GM21447 (cell line): ENCODE measurements at regions not wholly inside any gene's neighbourhood (a gene's known extent, or its start where the extent isn't known, plus 50 kb on each side); places are given as distances from the start of the nearest gene placed in this dataset.

Experiments
- ATAC-seq: cut with Tn5 transposase; IDR thresholded peaks from one replicate; pipeline ENCODE4 v1.9.1; 2021; ENCODE audit not compliant: unreplicated experiment

DNA sequence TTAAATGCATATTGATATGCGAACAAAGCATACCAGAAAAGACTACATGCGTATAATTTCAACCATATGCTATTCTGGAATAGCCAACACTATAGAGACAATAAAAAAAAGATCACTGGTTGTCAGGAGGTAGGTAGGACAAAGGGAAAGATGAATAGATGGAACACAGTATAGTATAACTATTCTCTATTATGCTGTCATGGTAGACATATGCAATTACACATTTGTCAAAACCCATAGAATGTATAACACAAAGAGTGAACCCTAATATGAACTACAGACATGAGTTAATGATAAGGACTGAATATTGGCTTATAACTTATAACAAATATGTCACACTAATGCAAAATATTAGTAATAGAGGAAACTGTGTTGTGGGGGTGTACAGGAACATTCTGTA is 460.8 kb downstream of the TAF11L14 start:
- no peak for ATAC-seq

DNA sequence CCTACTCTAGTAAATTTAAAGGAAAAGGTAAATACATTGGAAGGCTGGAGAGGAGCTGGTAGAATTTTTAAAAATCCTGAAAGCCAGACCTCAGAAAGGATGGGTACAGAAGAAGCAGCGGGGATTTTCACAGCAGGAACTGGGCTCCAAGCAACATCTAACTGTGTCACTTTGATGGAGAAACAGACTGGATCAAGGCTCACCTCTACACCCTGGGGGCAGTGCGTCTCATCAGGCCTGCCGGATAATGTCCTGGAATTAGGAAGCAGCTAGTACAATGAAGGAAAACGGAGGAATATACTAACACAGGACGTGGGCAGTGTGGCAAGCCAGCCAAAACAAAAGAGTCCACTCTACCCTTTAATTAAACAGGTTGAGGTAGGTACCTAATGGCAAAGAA is 463.6 kb downstream of the TAF11L14 start:
- ATAC-seq, result no peak

DNA sequence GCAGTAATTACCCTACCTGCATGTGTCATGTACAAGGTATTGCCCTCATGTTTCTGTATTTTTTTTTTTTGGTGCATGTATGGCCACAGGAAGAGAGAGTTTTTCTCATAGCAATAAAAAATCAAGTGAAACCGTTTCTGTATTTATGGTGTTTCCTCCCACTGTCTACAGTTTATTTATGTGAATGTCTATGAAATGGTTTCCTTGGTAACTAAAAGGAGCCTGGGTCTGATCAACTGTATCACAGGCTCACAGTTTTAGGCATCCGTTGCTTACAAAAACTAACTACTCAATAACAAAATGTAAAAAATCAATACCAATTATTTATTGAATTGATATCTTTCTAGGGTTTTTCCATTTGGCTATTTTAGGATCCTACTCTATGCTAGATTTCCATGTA is 464.4 kb downstream of the TAF11L14 start:
- ATAC-seq, result no peak

DNA sequence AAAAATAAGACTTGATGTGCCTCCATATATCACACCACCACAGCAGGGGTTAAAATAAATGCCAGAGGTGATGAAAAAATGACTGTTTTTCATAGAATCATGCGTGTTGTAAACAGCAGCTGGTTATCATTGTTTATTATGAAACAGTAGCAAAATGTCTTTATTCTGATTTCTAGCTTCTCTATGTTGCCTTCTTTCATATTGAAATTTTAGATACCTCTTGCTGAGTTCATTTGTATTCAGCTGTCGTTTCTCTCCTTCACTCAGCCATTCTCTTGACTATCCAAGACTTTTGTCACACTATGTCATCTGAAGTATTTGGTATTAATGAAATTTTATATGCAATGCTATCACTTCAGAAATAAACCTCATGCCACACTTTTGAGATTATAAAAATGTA is 465.0 kb downstream of the TAF11L14 start:
- no peak for ATAC-seq

DNA sequence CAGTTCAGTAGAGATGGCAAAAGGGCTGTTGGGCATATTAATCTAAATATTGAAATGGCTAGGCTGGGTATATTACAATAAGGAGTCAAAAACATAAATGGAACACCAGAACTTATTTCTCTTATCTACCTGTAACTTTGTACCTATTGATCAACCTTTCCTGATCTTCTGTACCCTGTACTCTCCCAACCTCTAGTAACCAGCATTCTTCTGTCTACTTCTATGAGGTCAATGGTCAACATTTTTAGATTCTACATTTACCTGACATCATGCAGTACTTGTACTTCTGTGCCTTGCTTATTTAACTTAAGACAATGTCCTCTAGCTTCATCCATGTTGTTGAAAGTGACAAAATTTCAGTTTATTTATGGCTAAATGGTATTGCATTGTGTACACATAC is 467.3 kb downstream of the TAF11L14 start:
- ATAC-seq, result no peak

DNA sequence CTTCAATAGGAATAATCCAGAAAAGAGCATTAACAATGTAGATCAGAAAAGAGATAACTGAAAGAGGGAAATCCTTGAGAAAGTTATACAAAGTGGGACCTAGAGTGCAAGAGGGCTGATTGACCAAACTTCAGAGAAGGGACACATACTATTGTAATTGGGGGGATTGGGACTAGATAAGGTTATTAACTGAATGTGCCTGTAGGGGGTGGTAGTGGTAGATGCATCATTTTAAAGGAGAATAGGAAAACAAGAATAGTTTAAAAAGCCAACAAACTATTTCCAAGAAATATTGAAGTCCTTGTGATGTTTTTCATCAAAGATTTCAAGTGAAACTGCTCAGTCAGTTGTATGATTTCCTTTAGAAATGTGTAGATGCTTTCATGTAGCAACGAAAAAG is 468.5 kb downstream of the TAF11L14 start:
- no peak for ATAC-seq

DNA sequence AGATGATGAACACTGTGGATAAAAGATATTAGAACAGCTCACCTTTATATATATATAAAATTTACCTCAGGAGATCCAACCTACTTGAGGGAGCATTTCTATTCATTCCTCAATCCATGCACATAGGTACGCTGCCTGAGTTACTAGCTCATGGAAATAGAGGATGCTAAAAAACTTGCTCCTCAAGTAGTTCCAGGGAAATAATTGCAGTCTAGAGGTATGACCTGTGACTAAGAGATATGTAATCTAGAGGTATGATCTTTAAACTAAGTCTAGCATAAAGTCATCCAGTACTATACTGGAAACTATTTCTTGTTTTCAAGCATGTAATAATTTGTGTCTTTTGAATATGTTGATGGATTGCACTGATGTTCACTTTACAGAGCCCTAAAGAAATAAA is 471.2 kb downstream of the TAF11L14 start:
- no peak for ATAC-seq

DNA sequence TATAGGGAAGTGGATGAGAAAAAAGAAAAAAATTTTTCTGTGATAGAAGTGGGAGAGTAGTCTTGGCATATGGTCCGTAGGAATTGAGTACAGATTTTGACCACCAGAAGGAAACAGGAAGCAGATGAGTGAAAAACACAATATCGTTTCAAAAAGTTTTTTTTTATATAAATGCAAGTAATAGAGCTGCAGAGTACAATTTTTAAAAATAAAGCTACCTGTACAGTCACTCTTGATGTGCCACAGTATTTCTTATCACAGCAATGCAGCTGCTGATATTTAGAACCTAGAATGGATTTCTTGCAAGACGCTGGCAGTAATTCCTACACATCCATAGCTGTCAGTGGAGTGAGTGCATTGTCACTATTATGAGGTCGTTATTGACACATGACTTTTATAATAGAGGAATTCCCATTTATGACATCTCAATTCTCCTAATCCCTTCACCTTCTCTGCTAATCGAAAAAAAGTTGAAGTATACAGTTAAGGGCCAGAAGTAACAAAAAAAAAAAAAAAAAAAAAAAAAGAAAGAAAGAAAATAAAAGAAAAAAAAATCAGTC is 477.7 kb downstream of the TAF11L14 start:
- no peak for ATAC-seq

DNA sequence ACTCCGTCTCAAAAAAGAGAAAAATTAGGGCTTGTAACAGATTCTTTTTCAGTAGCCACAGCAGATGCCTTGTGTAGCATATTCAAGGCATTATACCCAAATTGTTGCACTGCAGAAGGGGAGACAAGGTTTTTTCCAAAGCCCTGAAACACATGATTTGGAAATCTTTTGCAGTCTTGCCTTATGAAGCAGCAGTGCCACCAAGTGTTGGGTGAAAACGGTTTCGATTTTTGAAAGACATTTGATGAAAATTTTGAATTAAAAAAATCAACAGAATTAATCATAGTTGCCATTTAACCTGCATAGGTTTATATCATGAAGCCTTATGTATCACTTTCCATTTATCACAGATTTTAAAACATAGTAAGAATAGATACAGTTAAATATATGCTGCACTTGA is 479.5 kb downstream of the TAF11L14 start:
- ATAC-seq, result no peak

DNA sequence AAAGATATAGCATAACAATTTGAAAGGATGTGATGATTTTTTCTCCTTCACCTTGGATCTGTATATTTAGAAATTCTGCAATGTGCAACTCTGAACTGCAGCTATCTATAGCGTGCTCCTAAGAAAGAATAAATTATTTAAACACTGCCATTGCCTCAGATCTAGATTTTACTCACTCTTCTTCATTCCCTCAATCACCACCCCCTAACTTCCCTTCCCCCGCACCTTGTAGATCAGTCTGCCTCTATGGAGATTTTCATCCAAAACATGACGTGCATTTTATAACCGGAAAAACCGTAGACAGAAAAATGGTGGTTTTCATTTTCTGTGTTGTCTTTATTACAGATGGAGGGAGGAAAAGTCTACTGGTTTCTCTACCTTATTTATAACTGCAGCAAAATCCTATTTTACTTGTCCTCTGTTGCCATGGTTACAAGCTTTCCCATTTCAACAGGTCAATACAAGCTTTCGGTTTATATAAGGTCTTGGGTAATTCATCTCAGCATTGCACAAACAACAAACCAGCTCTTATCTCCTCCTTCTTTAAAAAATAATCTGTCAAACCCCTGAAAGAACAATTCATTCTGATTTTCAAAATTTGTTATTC is 480.0 kb downstream of the TAF11L14 start:
- ATAC-seq, result no peak

DNA sequence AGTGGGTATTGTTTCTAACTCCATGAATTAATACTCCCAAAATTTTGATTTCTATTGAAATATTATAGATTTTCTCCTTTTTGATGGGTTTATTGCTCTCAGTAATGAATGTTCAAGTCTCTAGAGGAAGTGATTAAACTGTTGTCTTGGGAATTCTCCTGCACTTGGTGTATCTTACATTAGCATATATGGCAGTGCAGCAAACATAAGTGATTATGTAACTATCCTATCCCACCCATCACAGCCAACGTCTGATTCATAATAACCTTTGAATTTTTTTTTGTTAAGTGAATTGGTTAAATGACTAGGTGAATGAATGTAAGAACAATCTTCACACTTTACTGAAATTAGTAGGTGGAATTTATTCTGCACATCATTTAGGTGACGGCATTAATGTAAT is 483.7 kb downstream of the TAF11L14 start:
- no peak for ATAC-seq

DNA sequence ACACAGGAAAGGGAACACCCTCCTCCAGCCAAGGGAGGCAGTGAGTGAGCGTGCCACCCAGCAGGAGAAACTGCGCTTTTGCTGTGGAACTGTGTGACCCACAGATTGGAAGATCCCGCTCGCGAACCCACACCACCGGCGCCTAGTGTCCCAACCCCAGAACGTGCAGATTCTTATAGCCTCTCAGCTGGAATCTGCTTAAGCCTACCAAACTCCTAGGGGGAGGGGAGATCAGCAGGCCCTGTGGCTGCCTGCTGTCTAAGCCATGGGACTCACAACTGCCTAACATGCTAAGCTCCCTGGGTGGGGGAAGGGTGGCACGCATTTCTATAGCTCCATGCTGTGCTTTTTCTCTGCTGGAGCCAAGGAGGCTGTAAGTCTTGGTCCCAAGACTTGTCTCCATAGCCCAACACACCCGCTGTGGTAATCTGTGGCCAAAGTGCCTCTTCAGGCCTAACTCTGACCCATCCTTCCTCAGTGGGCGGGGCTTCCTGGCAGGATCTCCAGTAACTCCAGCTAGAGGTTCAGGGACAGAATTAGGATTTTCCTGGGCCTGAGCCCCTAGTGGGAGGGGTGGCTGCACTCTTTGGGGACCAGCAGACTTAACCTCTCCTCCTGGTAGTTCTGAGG is 485.0 kb downstream of the TAF11L14 start:
- no peak for ATAC-seq

DNA sequence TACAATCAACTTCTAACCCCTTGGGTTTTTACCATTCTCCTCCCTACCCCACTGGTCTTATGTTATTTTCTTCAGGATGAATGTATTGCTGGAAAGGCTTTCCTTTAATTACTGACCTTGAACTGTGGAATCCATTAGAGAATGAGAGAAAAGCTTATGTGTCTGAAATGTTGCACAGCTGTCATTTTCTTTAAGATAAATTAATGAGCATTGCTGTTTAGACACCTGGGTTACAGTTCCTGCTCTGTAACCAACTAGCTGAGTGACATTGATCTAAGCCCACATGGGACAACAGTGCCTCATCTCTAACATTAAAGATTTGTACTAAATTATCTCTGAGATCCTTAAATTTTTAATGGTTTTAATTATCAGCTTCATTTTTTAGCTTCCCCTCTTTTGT is 507.0 kb downstream of the TAF11L14 start:
- no peak for ATAC-seq

DNA sequence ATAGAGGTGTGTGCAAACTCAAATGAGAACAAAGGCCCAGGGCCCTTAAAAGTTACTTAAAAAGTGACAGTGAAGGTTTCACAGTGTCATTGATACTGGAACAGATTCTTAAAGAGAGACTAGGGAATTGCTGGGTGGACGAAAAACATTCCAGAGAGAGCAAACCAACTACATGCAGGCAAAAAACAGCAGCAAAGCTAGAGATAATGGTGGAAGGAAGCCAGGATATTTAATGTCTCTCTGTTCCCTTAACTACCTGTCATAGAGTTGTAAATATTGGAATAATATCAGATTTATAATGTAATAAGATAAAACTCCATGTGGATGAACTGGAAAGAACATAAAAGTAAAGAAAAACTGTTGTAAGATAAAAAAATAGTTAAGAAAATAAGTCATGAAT is 508.6 kb downstream of the TAF11L14 start:
- no peak for ATAC-seq

DNA sequence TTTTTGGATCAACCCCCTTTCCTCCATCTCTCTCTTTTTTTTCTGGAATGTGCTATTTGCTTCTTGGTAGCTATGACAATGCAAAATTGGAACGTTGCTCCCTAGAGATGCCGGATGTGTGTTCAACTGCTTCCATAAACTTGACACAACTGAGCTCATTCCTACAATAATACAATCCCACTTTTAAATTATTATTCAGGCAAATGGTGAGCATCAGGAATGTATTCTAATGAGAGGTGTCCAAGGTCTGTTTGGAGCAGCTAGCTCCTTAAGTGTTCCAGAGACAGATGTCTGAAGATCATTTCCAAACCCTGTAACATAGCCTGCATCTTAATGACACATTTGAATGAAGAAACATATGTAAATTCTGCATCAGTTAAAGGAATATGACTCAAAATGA is 518.4 kb downstream of the TAF11L14 start:
- ATAC-seq, result no peak

DNA sequence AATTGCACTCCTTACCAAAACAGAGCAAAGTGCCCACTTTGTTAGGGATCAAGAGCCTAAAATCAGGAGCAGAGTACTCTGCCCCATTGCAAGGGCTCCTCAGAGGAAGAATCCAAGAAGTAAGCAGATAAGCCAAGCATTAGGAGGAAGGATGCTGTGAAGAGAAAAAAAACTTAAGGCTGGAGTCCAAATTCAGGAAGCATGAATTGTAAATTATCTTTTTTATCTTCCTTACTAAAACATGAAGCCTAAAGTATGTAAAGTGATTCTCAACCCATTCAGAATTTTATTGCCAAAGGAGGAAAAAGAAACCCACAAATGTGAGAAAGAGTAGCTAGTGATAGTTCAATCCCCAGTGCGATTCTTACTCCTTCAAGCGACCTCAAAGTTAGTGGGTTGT is 523.9 kb downstream of the TAF11L14 start:
- ATAC-seq, result no peak

DNA sequence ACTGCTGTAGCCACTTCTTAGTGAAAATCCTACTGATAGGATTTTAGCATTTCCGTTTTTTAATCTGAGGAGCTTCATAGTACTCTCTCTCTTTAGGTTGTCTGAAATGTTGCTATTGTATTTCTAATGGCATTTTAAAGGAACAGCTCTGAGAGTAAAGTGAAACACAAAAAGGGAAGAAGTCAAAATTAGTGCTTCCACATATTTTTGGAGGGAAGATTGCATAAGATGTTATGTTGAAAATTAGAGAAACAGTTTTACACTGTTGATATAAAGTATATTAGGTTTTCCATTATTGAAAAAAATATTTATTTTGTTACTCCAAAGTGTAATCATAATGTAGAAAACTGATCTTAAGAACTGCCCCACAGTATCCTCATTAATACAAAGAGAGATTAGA is 525.1 kb downstream of the TAF11L14 start:
- ATAC-seq, result no peak

DNA sequence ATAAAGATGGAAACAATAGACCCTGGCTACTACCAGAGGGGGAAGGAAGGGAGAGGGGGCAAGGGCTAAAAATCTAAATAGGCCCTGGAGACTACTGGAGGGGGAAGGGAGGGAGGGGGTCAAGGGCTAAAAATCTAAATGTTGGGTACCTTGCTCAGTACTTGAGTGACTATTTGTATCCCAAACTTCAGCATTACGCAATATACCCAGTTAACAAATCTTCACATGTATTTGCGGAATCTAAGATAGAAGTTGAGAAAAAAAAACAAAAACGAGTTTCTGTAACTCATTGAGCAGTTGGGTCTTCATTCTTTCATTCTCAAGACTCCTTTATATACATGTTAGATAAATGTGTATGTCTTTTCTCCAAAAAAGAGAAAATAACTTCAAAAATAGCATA is 537.4 kb downstream of the TAF11L14 start:
- ATAC-seq, result no peak

DNA sequence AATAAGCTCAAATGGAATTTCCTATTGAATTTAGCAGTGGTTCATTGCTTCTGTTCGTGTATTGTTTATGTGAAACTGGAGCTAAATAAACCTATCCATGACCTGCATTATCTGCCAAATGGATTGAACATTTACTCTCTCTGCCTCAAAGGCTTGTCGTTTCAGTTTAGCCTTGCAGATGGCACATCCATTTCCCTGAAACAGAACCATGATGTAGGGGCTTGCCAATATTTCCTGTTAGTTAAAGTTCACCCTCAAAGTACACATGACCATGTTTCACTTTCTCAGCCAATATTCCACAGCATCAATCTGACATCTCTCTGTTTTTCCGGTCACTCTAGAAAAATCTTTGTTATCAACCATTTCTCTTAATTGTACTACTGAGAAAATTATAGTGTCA is 545.3 kb downstream of the TAF11L14 start:
- no peak for ATAC-seq

DNA sequence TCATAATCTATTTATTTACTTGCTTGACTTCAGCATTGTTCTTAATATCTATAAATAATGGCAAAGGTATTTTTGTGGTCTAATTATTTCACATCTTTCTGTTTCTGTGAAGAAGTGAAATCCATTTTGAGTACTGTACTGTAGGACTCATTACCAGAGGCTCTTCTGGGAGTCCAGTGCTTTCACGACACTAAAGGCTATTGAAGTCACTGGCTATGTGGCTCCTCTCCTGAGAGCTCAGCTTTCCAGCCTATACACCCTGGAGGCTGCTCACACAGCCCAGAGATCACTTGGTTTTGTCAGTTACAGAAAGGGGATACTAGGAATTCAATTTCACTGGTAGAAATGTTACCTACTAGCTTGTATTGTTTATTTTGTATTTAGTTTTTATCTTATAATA is 547.3 kb downstream of the TAF11L14 start:
- ATAC-seq, result no peak

DNA sequence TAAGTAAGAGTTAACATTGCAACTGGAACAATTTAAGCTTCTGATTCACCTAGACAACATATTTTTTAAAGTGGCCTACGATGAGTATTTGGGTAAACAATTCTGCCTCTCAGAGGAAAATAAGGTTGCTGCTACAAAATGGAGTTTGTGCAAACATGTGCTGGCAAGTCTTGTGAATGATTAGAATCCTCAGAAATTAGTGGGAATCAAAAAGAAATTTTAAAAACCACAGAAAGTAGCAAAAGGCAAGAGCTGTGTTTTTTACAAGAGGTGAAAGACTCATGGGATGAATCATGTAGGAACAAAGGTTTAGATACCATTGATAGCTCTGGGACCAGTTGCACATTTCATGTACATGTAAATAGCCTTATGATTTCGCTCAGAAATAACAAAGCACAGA is 561.6 kb downstream of the TAF11L14 start:
- ATAC-seq, result no peak

DNA sequence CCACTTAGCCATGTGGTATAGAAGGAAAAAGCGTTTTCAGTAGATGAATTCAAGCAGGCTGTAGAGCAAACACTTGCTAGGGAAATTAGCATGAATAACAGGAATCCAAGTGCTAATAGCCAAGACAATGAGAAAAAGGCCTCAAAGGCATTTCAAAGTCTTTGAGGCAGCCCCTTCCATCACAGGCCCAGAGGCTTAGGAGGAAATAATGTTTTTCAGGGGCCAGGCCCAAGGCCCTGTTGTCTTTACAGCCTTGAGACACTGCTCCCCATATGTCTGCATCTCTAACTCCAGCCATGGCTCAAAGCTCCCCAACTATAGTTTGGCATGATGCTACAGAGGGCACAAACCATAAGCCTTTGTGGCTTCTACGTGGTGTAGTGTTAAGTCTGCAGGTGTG is 563.5 kb downstream of the TAF11L14 start:
- ATAC-seq, result no peak

DNA sequence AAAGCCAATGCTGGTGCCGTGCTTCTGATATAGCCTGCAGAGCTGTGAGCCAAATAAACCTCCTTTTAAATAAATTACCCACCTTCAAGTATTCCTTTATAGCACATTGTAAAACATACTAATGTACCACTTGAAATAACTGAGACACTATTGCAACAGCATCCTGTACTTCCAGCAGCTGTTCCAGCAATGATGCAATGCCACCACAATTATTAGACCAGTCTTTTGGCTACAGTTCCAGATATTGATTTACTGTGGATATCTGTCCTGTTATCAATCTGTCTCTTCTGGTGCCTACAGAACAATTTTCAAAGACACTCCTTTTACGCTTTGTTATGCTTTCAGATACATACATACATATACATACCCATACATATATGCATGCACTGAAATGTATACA is 567.9 kb downstream of the TAF11L14 start:
- ATAC-seq, result no peak
